ENCODE measurements at regions not wholly inside any gene's neighbourhood (a gene's known extent, or its start where the extent isn't known, plus 50 kb on each side); places are given as distances from the start of the nearest gene placed in this dataset.

GRCh38 chr1:96474985-96475743, 246.4 kb upstream of the PTBP2 start:
- FAIRE-seq (peak; percentile 98), DNase-seq (ENCODE audit: low read depth in 1 of 2, low spot score in 2 of 2) (peak in 1 of 2 experiments; percentile 49)
- H3K23me2 ChIP-seq (ENCODE audit: low read depth, low read length), result no peaks in the 10 kb centered on the region
- no peaks in the 10 kb centered on the region for H3K79me2 ChIP-seq (ENCODE audit: control insufficient read depth in 1 of 2, insufficient read depth in 2 of 2, low read length in 2 of 2)
- H3K23ac ChIP-seq (ENCODE audit: insufficient read length), result no peak overlapping the region
- no peak overlapping the region for H2BK15ac ChIP-seq (ENCODE audit: low read length)
- peaks cover 0 to 5% of the 10 kb centered on the region in 2 experiments; a peak in 1 of 4 replicates for H3K9me3 ChIP-seq (ENCODE audit: insufficient read depth in 2 of 2, low read depth in 1 of 2, low read length in 1 of 2)
- no peak overlapping the region for H3K4me2 ChIP-seq (ENCODE audit: insufficient read depth in 1 of 2, low read depth in 2 of 2, low read length in 2 of 2)
- H2AFZ ChIP-seq (ENCODE audit: low read length), result no peak overlapping the region
- H2BK20ac ChIP-seq (ENCODE audit: low read length), result no peak overlapping the region
- 22% methylated on average over 7 of the region's 7 CpGs; no CpG with 5 or more reads in 1 of the 2 experiments for WGBS, 2 experiments (ENCODE audit: extremely low coverage in 1 of 2, insufficient coverage in 1 of 2, insufficient read length in 1 of 2, insufficient replicate concordance in 2 of 2, low coverage in 1 of 2, low lambda C conversion rate in 2 of 2, missing lambda C conversion rate in 1 of 2)
- no peak overlapping the region for H3K27ac ChIP-seq (ENCODE audit: low read depth, low read length)
- no peak overlapping the region for H2BK5ac ChIP-seq (ENCODE audit: low read depth, low read length)
- ChIA-PET POLR2A (ENCODE audit: partially characterized antibody) (no interaction called here), CTCF (ENCODE audit: partially characterized antibody) (no interaction called here)
- H2BK12ac ChIP-seq (ENCODE audit: low read depth, low read length), result no peak overlapping the region
- no peak overlapping the region for H3K9ac ChIP-seq (replicated peaks in 1 of 4; ENCODE audit: extremely low read depth in 1 of 4, low read depth in 3 of 4, low read length in 3 of 4)
- H2AK5ac ChIP-seq (ENCODE audit: low read depth, low read length), result no peak overlapping the region
- peaks cover 6 to 14% of the 10 kb centered on the region in 2 experiments for H4K20me1 ChIP-seq (replicated peaks in 1 of 2; ENCODE audit: control insufficient read depth in 1 of 2, insufficient read depth in 2 of 2, low read length in 2 of 2)
- H3K56ac ChIP-seq (replicated peaks; ENCODE audit: insufficient read length, low read depth, low read length), result no peak overlapping the region
- no peak overlapping the region for H3K14ac ChIP-seq (ENCODE audit: insufficient read length)
- H3K79me1 ChIP-seq (ENCODE audit: low read depth, low read length), result no peaks in the 10 kb centered on the region
- no peaks in the 10 kb centered on the region; a peak in 1 of 8 replicates for H3K36me3 ChIP-seq (ENCODE audit: control insufficient read depth in 2 of 4, insufficient read depth in 4 of 4, low read length in 3 of 4)
- H3K18ac ChIP-seq (ENCODE audit: extremely low read depth, low read length), result no peak overlapping the region
- H3K4ac ChIP-seq (replicated peaks; ENCODE audit: insufficient read length, low read depth, low read length), result no peak overlapping the region
- H4K8ac ChIP-seq (ENCODE audit: extremely low read depth, insufficient read depth, low read length), result no peak overlapping the region
- no peak overlapping the region for H2BK120ac ChIP-seq (replicated peaks; ENCODE audit: low read depth, low read length)
- H3K27me3 ChIP-seq (replicated peaks in 1 of 4; ENCODE audit: control insufficient read depth in 3 of 4, extremely low read depth in 1 of 4, insufficient read depth in 3 of 4, low read length in 3 of 4), result peaks cover 63 to 79% (median 75%) of the 10 kb centered on the region in 4 experiments
- peaks cover 3 to 23% (median 12%) of the 10 kb centered on the region in 4 experiments; a peak in 6 of 7 replicates for H3K4me1 ChIP-seq (replicated peaks in 1 of 4; ENCODE audit: control insufficient read depth in 3 of 4, insufficient read depth in 4 of 4, low read length in 3 of 4)
- no peak overlapping the region for H3K4me3 ChIP-seq (ENCODE audit: extremely low read depth in 1 of 4, insufficient read depth in 2 of 4, low read depth in 3 of 4, low read length in 4 of 4)
- H4K91ac ChIP-seq (replicated peaks; ENCODE audit: insufficient read length, low read length), result no peak overlapping the region
- H4K5ac ChIP-seq (ENCODE audit: insufficient read length, low read depth, low read length), result no peak overlapping the region
- no peak for TF ChIP-seq SIX5 (IDR thresholded peaks at IDR 0.05; ENCODE audit: low read depth, low read length)
- TF ChIP-seq NANOG (IDR thresholded peaks at IDR 0.05; ENCODE audit: insufficient read depth, low read depth, low read length, poor library complexity, severe bottlenecking), result peak; percentile 87
- TF ChIP-seq TCF12 (IDR thresholded peaks at IDR 0.05; ENCODE audit: low read depth, low read length), result peak; percentile 78; the same call in 1 of the 2 replicates
- peak; percentile 37; the same call in 1 of the 2 replicates for TF ChIP-seq ZNF274 (IDR thresholded peaks at IDR 0.05; ENCODE audit: borderline replicate concordance, extremely low read depth, low read length)
- peak; percentile 63 to 72; a peak in 2 of 4 replicates for TF ChIP-seq HDAC2 (IDR thresholded peaks at IDR 0.05; ENCODE audit: borderline replicate concordance in 1 of 2, low read depth in 2 of 2, low read length in 2 of 2)
- TF ChIP-seq SP1 (IDR thresholded peaks at IDR 0.05; ENCODE audit: low read depth, low read length), result peak; percentile 86
- peak; percentile 60; the same call in 1 of the 2 replicates for TF ChIP-seq TEAD4 (IDR thresholded peaks at IDR 0.05; ENCODE audit: low read depth, low read length)
- TF ChIP-seq EGR1 (IDR thresholded peaks at IDR 0.05; ENCODE audit: borderline replicate concordance, low read depth, low read length), result peak; percentile 66
- TF ChIP-seq RXRA (IDR thresholded peaks at IDR 0.05; ENCODE audit: insufficient read depth, low read depth, low read length), result no peak
- TF ChIP-seq FOSL1 (IDR thresholded peaks at IDR 0.05; ENCODE audit: insufficient read depth, low read depth, low read length), result no peak
- peak; percentile 78 for TF ChIP-seq POLR2AphosphoS5 (IDR thresholded peaks at IDR 0.05; ENCODE audit: low read depth, low read length)

All from H1 (cell line).